RWPE2 (cell line): ENCODE measurements at regions not wholly inside any gene's neighbourhood (a gene's known extent, or its start where the extent isn't known, plus 50 kb on each side); places are given as distances from the start of the nearest gene placed in this dataset.
A peak's percentile ranks its signal among the peaks of the same experiment; 100 is the strongest.

Experiments used
- ATAC-seq: fragments of 200-7000 bp; cut with Tn5 transposase; 3 replicates; pipeline ENCODE4 v1.9.1; 2021; ENCODE audit warnings: low read depth
- DNase-seq: peaks from one replicate; pipeline ENCODE4 v3.0.0-alpha.2; 2020; ENCODE audit warnings: low spot score
- H3K27ac ChIP-seq: fragments of 450-650 bp; 2 replicates; pipeline ENCODE4 v1.5.1; 2017; ENCODE audit warnings: mild to moderate bottlenecking; ENCODE audit not compliant: poor library complexity, severe bottlenecking
- H3K27me3 ChIP-seq: fragments of 250-450 bp; sonication (Bioruptor Pico); 2 replicates; pipeline ENCODE4 v1.5.1; 2021; ENCODE audit warnings: mild to moderate bottlenecking, moderate library complexity; ENCODE audit not compliant: insufficient read depth, poor library complexity, severe bottlenecking
- H3K36me3 ChIP-seq: fragments of 250-450 bp; sonication (Bioruptor Pico); 2 replicates; pipeline ENCODE4 v1.5.1; 2020; ENCODE audit warnings: low read depth, mild to moderate bottlenecking, moderate library complexity
- H3K4me1 ChIP-seq: fragments of 250-450 bp; sonication (Bioruptor Pico); 2 replicates; pipeline ENCODE4 v1.5.1; 2021; ENCODE audit warnings: mild to moderate bottlenecking, moderate library complexity; ENCODE audit not compliant: insufficient read depth, poor library complexity, severe bottlenecking
- H3K4me3 ChIP-seq: fragments of 250-450 bp; sonication (Bioruptor Pico); 2 replicates; pipeline ENCODE4 v1.5.1; 2021; ENCODE audit warnings: mild to moderate bottlenecking, moderate library complexity; ENCODE audit not compliant: severe bottlenecking
- H3K9me3 ChIP-seq: fragments of 250-450 bp; sonication (Bioruptor Pico); 2 replicates; pipeline ENCODE4 v1.5.1; 2021; ENCODE audit warnings: mild to moderate bottlenecking, moderate library complexity; ENCODE audit not compliant: severe bottlenecking
- CTCF ChIP-seq: fragments of 450-650 bp; IDR thresholded peaks from one replicate; pipeline ENCODE4 v1.5.1; 2017; ENCODE audit warnings: mild to moderate bottlenecking, moderate library complexity; ENCODE audit not compliant: poor library complexity, severe bottlenecking

- H3K27ac ChIP-seq = no peak overlapping the region
- TF ChIP-seq CTCF = no peak
- H3K9me3 ChIP-seq = no peaks in the 10 kb centered on the region
- no peak overlapping the region for H3K4me3 ChIP-seq
- no peaks in the 10 kb centered on the region for H3K36me3 ChIP-seq
- ATAC-seq (no peak), DNase-seq (no peak)
- H3K27me3 ChIP-seq = no peaks in the 10 kb centered on the region
- peaks cover 5% of the 10 kb centered on the region for H3K4me1 ChIP-seq
Measured at GRCh38 chr18:27861539-27861938, 315.4 kb downstream of the CDH2 start.

- H3K4me1 ChIP-seq = peaks cover 5% of the 10 kb centered on the region
- ATAC-seq (no peak), DNase-seq (no peak)
- H3K27me3 ChIP-seq = no peaks in the 10 kb centered on the region
- no peaks in the 10 kb centered on the region for H3K36me3 ChIP-seq
- no peak for TF ChIP-seq CTCF
- H3K4me3 ChIP-seq = no peak overlapping the region
- no peaks in the 10 kb centered on the region for H3K9me3 ChIP-seq
- peak overlapping the region; percentile 42 for H3K27ac ChIP-seq
Measured at GRCh38 chr18:27860701-27861107, 316.2 kb downstream of the CDH2 start.

- H3K36me3 ChIP-seq = no peaks in the 10 kb centered on the region
- H3K4me1 ChIP-seq = peaks cover 5% of the 10 kb centered on the region
- ATAC-seq (peak; percentile 96), DNase-seq (peak; percentile 58)
- H3K27ac ChIP-seq = peak overlapping the region; percentile 42
- H3K9me3 ChIP-seq = no peaks in the 10 kb centered on the region
- no peaks in the 10 kb centered on the region for H3K27me3 ChIP-seq
- no peak overlapping the region for H3K4me3 ChIP-seq
- TF ChIP-seq CTCF = no peak
Measured at GRCh38 chr18:27860011-27860410, 316.9 kb downstream of the CDH2 start.

GRCh38 chr18:27856820-27857219 lies 320.1 kb downstream of the CDH2 start:
- ATAC-seq = no peak
- no peaks in the 10 kb centered on the region for H3K27me3 ChIP-seq
- no peak for DNase-seq
- H3K4me3 ChIP-seq = no peak overlapping the region
- no peak for TF ChIP-seq CTCF
- H3K36me3 ChIP-seq = no peaks in the 10 kb centered on the region
- peaks cover 5% of the 10 kb centered on the region for H3K4me1 ChIP-seq
- H3K9me3 ChIP-seq = peaks cover 2% of the 10 kb centered on the region
- H3K27ac ChIP-seq = no peak overlapping the region

GRCh38 chr18:27855486-27855885 lies 321.4 kb downstream of the CDH2 start:
- H3K4me1 ChIP-seq = peaks cover 5% of the 10 kb centered on the region
- no peak overlapping the region for H3K4me3 ChIP-seq
- no peak for ATAC-seq
- TF ChIP-seq CTCF = no peak
- peaks cover 2% of the 10 kb centered on the region for H3K9me3 ChIP-seq
- no peak overlapping the region for H3K27ac ChIP-seq
- no peak for DNase-seq
- H3K27me3 ChIP-seq = no peaks in the 10 kb centered on the region
- H3K36me3 ChIP-seq = no peaks in the 10 kb centered on the region
